ENCODE measurements at regions not wholly inside any gene's neighbourhood (a gene's known extent, or its start where the extent isn't known, plus 50 kb on each side); places are given as distances from the start of the nearest gene placed in this dataset.

- no peak for DNase-seq (ENCODE audit: low read depth in 2 of 2)
Measured at GRCh38 chr15:91670108-91670507, 183.4 kb upstream of the SLCO3A1 start.

GRCh38 chr15:91678003-91678402 lies 175.5 kb upstream of the SLCO3A1 start:
- no peak for DNase-seq (ENCODE audit: low read depth in 2 of 2)

GRCh38 chr15:91679447-91679846 lies 174.1 kb upstream of the SLCO3A1 start:
- DNase-seq (ENCODE audit: low read depth in 2 of 2) = no peak

GRCh38 chr15:91685436-91685835 lies 168.1 kb upstream of the SLCO3A1 start:
- DNase-seq (ENCODE audit: low read depth in 2 of 2) = no peak

- DNase-seq (ENCODE audit: low read depth in 2 of 2) = no peak
Measured at GRCh38 chr15:91688811-91689210, 164.7 kb upstream of the SLCO3A1 start.

GRCh38 chr15:91689377-91689776 lies 164.1 kb upstream of the SLCO3A1 start:
- DNase-seq (ENCODE audit: low read depth in 2 of 2) = no peak

- DNase-seq (ENCODE audit: low read depth in 2 of 2) = no peak
Measured at GRCh38 chr15:91692596-91692995, 160.9 kb upstream of the SLCO3A1 start.

GRCh38 chr15:91694131-91694830 lies 159.2 kb upstream of the SLCO3A1 start:
- no peak for DNase-seq (ENCODE audit: low read depth in 2 of 2)

GRCh38 chr15:91694831-91695210 lies 158.7 kb upstream of the SLCO3A1 start:
- DNase-seq (ENCODE audit: low read depth in 2 of 2) = no peak

GRCh38 chr15:91695799-91696198 lies 157.7 kb upstream of the SLCO3A1 start:
- no peak for DNase-seq (ENCODE audit: low read depth in 2 of 2)

GRCh38 chr15:91696981-91697380 lies 156.5 kb upstream of the SLCO3A1 start:
- DNase-seq (ENCODE audit: low read depth in 2 of 2) = no peak

GRCh38 chr15:91698241-91698640 lies 155.3 kb upstream of the SLCO3A1 start:
- no peak for DNase-seq (ENCODE audit: low read depth in 2 of 2)

- DNase-seq (ENCODE audit: low read depth in 2 of 2) = no peak
Measured at GRCh38 chr15:91699741-91700140, 153.8 kb upstream of the SLCO3A1 start.

- DNase-seq (ENCODE audit: low read depth in 2 of 2) = no peak
Measured at GRCh38 chr15:91703274-91703673, 150.2 kb upstream of the SLCO3A1 start.

GRCh38 chr15:91704343-91704742 lies 149.2 kb upstream of the SLCO3A1 start:
- DNase-seq (ENCODE audit: low read depth in 2 of 2) = no peak

GRCh38 chr15:91706322-91707032 lies 147.0 kb upstream of the SLCO3A1 start:
- peak; percentile 68 to 76 for DNase-seq (ENCODE audit: low read depth in 2 of 2)

- DNase-seq (ENCODE audit: low read depth in 2 of 2) = no peak
Measured at GRCh38 chr15:91710080-91710698, 143.3 kb upstream of the SLCO3A1 start.

- DNase-seq (ENCODE audit: low read depth in 2 of 2) = no peak
Measured at GRCh38 chr15:91711384-91712033, 142.0 kb upstream of the SLCO3A1 start.

- no peak for DNase-seq (ENCODE audit: low read depth in 2 of 2)
Measured at GRCh38 chr15:91712286-91712685, 141.2 kb upstream of the SLCO3A1 start.

GRCh38 chr15:91716536-91716935 lies 137.0 kb upstream of the SLCO3A1 start:
- no peak for DNase-seq (ENCODE audit: low read depth in 2 of 2)

- DNase-seq (ENCODE audit: low read depth in 2 of 2) = no peak
Measured at GRCh38 chr15:91717811-91718210, 135.7 kb upstream of the SLCO3A1 start.

- DNase-seq (ENCODE audit: low read depth in 2 of 2) = no peak
Measured at GRCh38 chr15:91723959-91724358, 129.5 kb upstream of the SLCO3A1 start.

- no peak for DNase-seq (ENCODE audit: low read depth in 2 of 2)
Measured at GRCh38 chr15:91733661-91734060, 119.8 kb upstream of the SLCO3A1 start.
